ENCODE measurements at regions not wholly inside any gene's neighbourhood (a gene's known extent, or its start where the extent isn't known, plus 50 kb on each side); places are given as distances from the start of the nearest gene placed in this dataset.

DNA sequence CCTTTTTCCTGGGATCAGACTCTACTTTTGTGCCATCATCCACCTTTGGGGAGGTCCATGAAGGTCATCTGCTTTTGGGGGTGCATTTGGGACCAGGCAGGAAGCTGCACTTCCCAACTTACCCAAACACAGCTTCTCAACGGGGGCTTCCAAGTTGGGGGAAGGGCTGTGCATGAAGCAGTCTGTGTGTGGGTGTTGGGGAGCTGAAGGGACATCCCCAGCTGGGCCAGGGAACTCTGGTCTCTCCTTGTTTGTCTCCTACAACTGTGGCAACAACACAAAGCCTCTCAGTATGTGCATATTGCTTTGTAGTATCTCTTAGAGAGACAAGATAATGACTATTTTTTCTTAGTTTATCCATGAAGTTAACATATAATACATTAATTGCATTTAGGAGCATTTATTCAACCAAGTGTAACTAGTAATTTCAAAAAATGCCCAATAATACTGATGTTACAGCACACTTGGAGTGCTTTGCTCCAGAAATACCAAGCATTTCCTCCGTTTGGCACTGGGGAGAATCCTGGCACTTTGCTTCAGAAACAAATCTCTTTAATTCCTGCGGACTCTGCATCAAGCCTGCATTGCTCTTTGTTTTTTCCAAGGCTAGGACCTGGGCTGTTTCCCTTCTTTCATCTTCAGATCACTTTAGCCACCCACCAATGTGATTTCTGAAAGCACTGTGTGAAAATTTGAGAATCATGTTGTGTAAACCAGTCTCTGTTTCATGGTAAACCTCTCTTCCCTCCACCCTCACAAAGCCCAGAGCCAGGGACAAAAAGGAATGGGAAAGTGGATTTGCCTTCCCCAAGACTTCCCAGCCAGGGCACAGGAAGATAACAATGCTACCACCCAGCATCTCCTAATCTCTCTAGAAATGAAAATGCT is 126.2 kb upstream of the PFN2 start:
- POLR2A ChIA-PET (ENCODE audit: unreplicated experiment), result no interaction called here
- TF ChIP-seq SMC3 (IDR thresholded peaks at IDR 0.05; ENCODE audit: low read depth, low read length) (no peak), RAD21 (IDR thresholded peaks at IDR 0.05; ENCODE audit: low read length) (no peak), POLR2A (IDR thresholded peaks at IDR 0.05; ENCODE audit: low read depth, low read length) (no peak), MAZ (IDR thresholded peaks at IDR 0.05; ENCODE audit: borderline replicate concordance, low read depth, low read length) (no peak), RCOR1 (IDR thresholded peaks at IDR 0.05; ENCODE audit: insufficient replicate concordance, low read length) (no peak), MXI1 (IDR thresholded peaks at IDR 0.05; ENCODE audit: borderline replicate concordance, low read depth, low read length) (no peak), CEBPB (IDR thresholded peaks at IDR 0.05; ENCODE audit: low read depth, low read length) (no peak), NFE2L2 (IDR thresholded peaks at IDR 0.05; ENCODE audit: low read depth, low read length) (no peak), RFX5 (IDR thresholded peaks at IDR 0.05; ENCODE audit: low read depth, low read length) (no peak), BHLHE40 (IDR thresholded peaks at IDR 0.05; ENCODE audit: low read depth, low read length) (no peak), FOS (IDR thresholded peaks at IDR 0.05; ENCODE audit: low read depth, low read length) (no peak), MAFK (IDR thresholded peaks at IDR 0.05; ENCODE audit: low read depth, low read length) (no peak)
- TF ChIP-seq, protein P1, sequence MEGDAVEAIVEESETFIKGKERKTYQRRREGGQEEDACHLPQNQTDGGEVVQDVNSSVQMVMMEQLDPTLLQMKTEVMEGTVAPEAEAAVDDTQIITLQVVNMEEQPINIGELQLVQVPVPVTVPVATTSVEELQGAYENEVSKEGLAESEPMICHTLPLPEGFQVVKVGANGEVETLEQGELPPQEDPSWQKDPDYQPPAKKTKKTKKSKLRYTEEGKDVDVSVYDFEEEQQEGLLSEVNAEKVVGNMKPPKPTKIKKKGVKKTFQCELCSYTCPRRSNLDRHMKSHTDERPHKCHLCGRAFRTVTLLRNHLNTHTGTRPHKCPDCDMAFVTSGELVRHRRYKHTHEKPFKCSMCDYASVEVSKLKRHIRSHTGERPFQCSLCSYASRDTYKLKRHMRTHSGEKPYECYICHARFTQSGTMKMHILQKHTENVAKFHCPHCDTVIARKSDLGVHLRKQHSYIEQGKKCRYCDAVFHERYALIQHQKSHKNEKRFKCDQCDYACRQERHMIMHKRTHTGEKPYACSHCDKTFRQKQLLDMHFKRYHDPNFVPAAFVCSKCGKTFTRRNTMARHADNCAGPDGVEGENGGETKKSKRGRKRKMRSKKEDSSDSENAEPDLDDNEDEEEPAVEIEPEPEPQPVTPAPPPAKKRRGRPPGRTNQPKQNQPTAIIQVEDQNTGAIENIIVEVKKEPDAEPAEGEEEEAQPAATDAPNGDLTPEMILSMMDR (conservative IDR thresholded peaks at IDR 0.05; ENCODE audit: low read depth, low read length), result no peak
- TF ChIP-seq, protein P2, sequence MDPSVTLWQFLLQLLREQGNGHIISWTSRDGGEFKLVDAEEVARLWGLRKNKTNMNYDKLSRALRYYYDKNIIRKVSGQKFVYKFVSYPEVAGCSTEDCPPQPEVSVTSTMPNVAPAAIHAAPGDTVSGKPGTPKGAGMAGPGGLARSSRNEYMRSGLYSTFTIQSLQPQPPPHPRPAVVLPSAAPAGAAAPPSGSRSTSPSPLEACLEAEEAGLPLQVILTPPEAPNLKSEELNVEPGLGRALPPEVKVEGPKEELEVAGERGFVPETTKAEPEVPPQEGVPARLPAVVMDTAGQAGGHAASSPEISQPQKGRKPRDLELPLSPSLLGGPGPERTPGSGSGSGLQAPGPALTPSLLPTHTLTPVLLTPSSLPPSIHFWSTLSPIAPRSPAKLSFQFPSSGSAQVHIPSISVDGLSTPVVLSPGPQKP (IDR thresholded peaks at IDR 0.05; ENCODE audit: borderline replicate concordance, low read depth, low read length), result no peak

More for the DNA sequence above, 126.2 kb upstream of the PFN2 start:
- ATAC-seq (ENCODE audit: low read depth) (peak; percentile 59), DNase-seq (no peak)
- Histone ChIP-seq H4K91ac (ENCODE audit: insufficient read depth, low read depth, low read length) (no peak overlapping the region), H3K18ac (ENCODE audit: low read depth, low read length) (peak overlapping the region; percentile 42; the same call in 1 of the 2 replicates), H3K36me3 (ENCODE audit: control insufficient read depth, insufficient read depth, low read length) (no peaks in the 10 kb centered on the region), H2BK15ac (ENCODE audit: low read depth, low read length) (peak overlapping the region; percentile 12; the same call in 1 of the 3 replicates), H2AFZ (replicated peaks; ENCODE audit: low read length, poor library complexity) (no peak overlapping the region), H3K14ac (replicated peaks; ENCODE audit: low read depth, low read length) (peak overlapping the region; percentile 12; the same call in 1 of the 2 replicates), H3K9me1 (ENCODE audit: insufficient read depth, low read length) (peaks cover 3% of the 10 kb centered on the region; the same call in 1 of the 2 replicates), H4K8ac (ENCODE audit: low read depth in 2 of 2, low read length in 2 of 2) (peak overlapping the region in 1 of 2 experiments; percentile 48; a peak in 1 of 4 replicates), H3K27ac (ENCODE audit: insufficient read depth, low read length) (no peak overlapping the region), H3K4me3 (ENCODE audit: insufficient read depth, low read depth, low read length) (no peak overlapping the region), H3K23ac (ENCODE audit: low read depth, low read length) (0 out of 2 replicates have a peak overlapping the region, but pooled peaks have one; percentile 29), H2BK20ac (ENCODE audit: low read depth, low read length) (peak overlapping the region; percentile 4; the same call in 1 of the 2 replicates), H2AK5ac (ENCODE audit: low read depth, low read length) (peak overlapping the region; percentile 48), H4K20me1 (ENCODE audit: insufficient read depth, low read length) (no peaks in the 10 kb centered on the region), H3K9me3 (ENCODE audit: control insufficient read depth, insufficient read depth, low read length) (no peaks in the 10 kb centered on the region; the same call in 1 of the 2 replicates), H3K4me1 (ENCODE audit: control insufficient read depth, insufficient read depth, low read length) (peaks cover 15% of the 10 kb centered on the region), H2BK120ac (ENCODE audit: low read depth, low read length) (no peak overlapping the region; the same call in 1 of the 2 replicates), H3K4ac (ENCODE audit: low read depth, low read length) (peak overlapping the region; percentile 22), H3K56ac (ENCODE audit: extremely low read depth, insufficient read depth, low read length) (no peak overlapping the region), H2BK5ac (ENCODE audit: low read depth, low read length, poor library complexity, severe bottlenecking) (no peak overlapping the region), H3K9ac (ENCODE audit: low read depth, low read length) (no peak overlapping the region), H3K27me3 (ENCODE audit: control insufficient read depth, insufficient read depth, low read length) (no peaks in the 10 kb centered on the region), H2AK9ac (replicated peaks; ENCODE audit: low read depth, low read length, poor library complexity) (no peak overlapping the region), H4K5ac (ENCODE audit: low read depth, low read length) (no peak overlapping the region), H3K4me2 (ENCODE audit: low read depth, low read length) (peak overlapping the region; percentile 31; the same call in 1 of the 2 replicates), H3K79me1 (ENCODE audit: low read depth in 1 of 2, low read length in 2 of 2) (no peaks in the 10 kb centered on the region)
- intact Hi-C loops (cut with micrococcal nuclease) (no loop called here), dilution Hi-C loops (cut with HindIII; ENCODE audit: low sequenced_read_pairs, unreplicated experiment) (no loop called here), in situ Hi-C loops (cut with MboI; ENCODE audit: low sequenced_read_pairs) (no loop called here)
- 25% methylated on average over 1 of the region's 3 CpGs; no CpG with 5 or more reads in 1 of the 2 experiments for WGBS, 2 experiments (ENCODE audit: extremely low coverage in 2 of 2, insufficient read length in 1 of 2)
- no TSS peak for BruUV-seq (replicated peaks)
- CTCF ChIA-PET, result no interaction called here

Measured in IMR-90 (cell line).